Endodermal cell (in vitro differentiated cells): ENCODE measurements at regions not wholly inside any gene's neighbourhood (a gene's known extent, or its start where the extent isn't known, plus 50 kb on each side); places are given as distances from the start of the nearest gene placed in this dataset.

Experiments
- DNase-seq: peaks from one replicate; pipeline ENCODE4 v3.0.0-alpha.2; 2017
- H3K27ac ChIP-seq: 2 replicates; pipeline ENCODE4 v1.5.1; 2013; ENCODE audit warnings: mild to moderate bottlenecking, low read depth, low read length, moderate library complexity
- H3K27me3 ChIP-seq: 2 replicates; pipeline ENCODE4 v1.6.1; 2013; ENCODE audit warnings: mild to moderate bottlenecking, low read length, moderate library complexity; ENCODE audit not compliant: insufficient read depth, control insufficient read depth, poor library complexity, severe bottlenecking
- H3K36me3 ChIP-seq: 2 replicates; pipeline ENCODE4 v1.7.0; 2013; ENCODE audit warnings: mild to moderate bottlenecking, low read length, moderate library complexity; ENCODE audit not compliant: control insufficient read depth, insufficient read depth
- H3K4me1 ChIP-seq: one replicate; pipeline ENCODE4 v1.7.0; 2013; ENCODE audit warnings: low read length; ENCODE audit not compliant: control insufficient read depth, insufficient read depth
- H3K4me3 ChIP-seq: 2 replicates; pipeline ENCODE4 v1.5.1; 2013; ENCODE audit warnings: mild to moderate bottlenecking, low read length, moderate library complexity
- H3K9ac ChIP-seq: 2 replicates; pipeline ENCODE4 v1.6.1; 2013; ENCODE audit warnings: mild to moderate bottlenecking, low read length, moderate library complexity; ENCODE audit not compliant: poor library complexity, severe bottlenecking; ENCODE audit errors: extremely low read depth
- H3K9me3 ChIP-seq: 2 replicates; pipeline ENCODE4 v1.6.1; 2013; ENCODE audit warnings: mild to moderate bottlenecking, low read length, moderate library complexity; ENCODE audit not compliant: control insufficient read depth
- H3K27ac Mint-ChIP-seq: 2 replicates; pipeline ENCODE4 v1.8.0; 2020; ENCODE audit warnings: mixed read lengths
- H3K27me3 Mint-ChIP-seq: 2 replicates; pipeline ENCODE4 v1.8.0; 2021; ENCODE audit warnings: mild to moderate bottlenecking, mixed read lengths; ENCODE audit not compliant: insufficient read depth
- H3K36me3 Mint-ChIP-seq: 2 replicates; pipeline ENCODE4 v1.8.0; 2020; ENCODE audit warnings: low read depth, mixed read lengths
- H3K4me1 Mint-ChIP-seq: 2 replicates; pipeline ENCODE4 v1.8.0; 2020; ENCODE audit warnings: mixed read lengths
- H3K4me3 Mint-ChIP-seq: 2 replicates; pipeline ENCODE4 v1.8.0; 2020; ENCODE audit warnings: mild to moderate bottlenecking, moderate library complexity, mixed read lengths
- H3K9me3 Mint-ChIP-seq: 2 replicates; pipeline ENCODE4 v1.8.0; 2020; ENCODE audit warnings: mild to moderate bottlenecking, mixed read lengths
- WGBS, 2 experiments: methylation state at CpG; one replicate each; pipeline versions ENCODE4 v1.1.5 to v1.1.7; 2013; ENCODE audit warnings: missing lambda C conversion rate in 2 of 2, mixed read lengths in 1 of 2; ENCODE audit not compliant: insufficient coverage in 1 of 2, insufficient read length in 1 of 2; 5-methylcytosine and 5-hydroxymethylcytosine counted together
- TF ChIP-seq, protein P1 (sequence below): fragments of 200-600 bp; sonication (generic); conservative IDR thresholded peaks from 2 replicates; pipeline ENCODE4 v1.5.0; 2021; ENCODE audit warnings: antibody characterized with exemption, mild to moderate bottlenecking

DNA sequence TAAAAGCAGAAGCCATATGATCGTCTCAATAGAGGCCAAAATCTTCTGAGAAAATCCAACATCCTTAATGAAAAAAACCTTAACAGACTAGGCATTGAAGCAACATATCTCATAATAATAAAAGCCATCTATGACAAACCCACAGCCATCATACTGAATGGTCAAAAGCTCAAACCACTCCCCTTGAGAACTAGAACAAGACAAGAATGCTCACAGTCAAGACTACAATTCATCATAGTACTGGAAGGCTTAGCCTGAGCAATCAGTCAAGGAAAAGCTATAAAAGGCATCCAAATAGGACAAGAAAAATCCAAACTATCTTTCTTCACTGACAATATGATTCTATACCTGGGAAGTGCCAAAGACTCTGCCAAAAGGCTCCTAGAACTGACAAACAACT, 2668.2 kb upstream of the PCDH20 start:
- H3K36me3 ChIP-seq, result no peaks in the 10 kb centered on the region
- TF ChIP-seq, protein P1, sequence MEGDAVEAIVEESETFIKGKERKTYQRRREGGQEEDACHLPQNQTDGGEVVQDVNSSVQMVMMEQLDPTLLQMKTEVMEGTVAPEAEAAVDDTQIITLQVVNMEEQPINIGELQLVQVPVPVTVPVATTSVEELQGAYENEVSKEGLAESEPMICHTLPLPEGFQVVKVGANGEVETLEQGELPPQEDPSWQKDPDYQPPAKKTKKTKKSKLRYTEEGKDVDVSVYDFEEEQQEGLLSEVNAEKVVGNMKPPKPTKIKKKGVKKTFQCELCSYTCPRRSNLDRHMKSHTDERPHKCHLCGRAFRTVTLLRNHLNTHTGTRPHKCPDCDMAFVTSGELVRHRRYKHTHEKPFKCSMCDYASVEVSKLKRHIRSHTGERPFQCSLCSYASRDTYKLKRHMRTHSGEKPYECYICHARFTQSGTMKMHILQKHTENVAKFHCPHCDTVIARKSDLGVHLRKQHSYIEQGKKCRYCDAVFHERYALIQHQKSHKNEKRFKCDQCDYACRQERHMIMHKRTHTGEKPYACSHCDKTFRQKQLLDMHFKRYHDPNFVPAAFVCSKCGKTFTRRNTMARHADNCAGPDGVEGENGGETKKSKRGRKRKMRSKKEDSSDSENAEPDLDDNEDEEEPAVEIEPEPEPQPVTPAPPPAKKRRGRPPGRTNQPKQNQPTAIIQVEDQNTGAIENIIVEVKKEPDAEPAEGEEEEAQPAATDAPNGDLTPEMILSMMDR, result no peak
- H3K36me3 Mint-ChIP-seq, result no peaks in the 10 kb centered on the region

DNA sequence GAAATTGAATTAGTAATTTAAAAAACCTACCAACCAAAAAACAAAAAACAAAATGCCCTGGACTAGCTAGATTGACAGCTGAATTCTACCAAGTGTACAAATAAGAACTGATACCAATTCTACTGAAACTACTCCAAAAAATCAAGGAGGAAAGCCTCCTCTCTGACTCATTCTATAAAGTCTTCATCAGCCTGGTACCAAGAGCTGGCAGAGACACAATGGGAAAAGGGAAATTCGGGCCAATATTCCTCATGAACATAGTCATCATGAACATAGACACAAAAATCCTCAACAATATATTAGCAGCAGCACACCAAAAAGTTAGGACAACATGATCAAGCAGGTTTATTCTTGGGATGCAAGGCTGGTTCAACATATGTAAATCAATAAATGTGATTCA, 2667.7 kb upstream of the PCDH20 start:
- no peaks in the 10 kb centered on the region for H3K9me3 ChIP-seq
- H3K4me3 Mint-ChIP-seq, result no peak overlapping the region

More for the DNA sequence above, 2668.2 kb upstream of the PCDH20 start:
- no peaks in the 10 kb centered on the region for H3K9me3 ChIP-seq
- no peaks in the 10 kb centered on the region for H3K9me3 Mint-ChIP-seq
- no peak overlapping the region for H3K27ac ChIP-seq
- no peak overlapping the region for H3K4me3 ChIP-seq
- 88% methylated on average over 1 of the region's 1 CpG; no CpG with 5 or more reads in 1 of the 2 experiments for WGBS, 2 experiments
- H3K4me3 Mint-ChIP-seq, result no peak overlapping the region
- no peak overlapping the region for H3K9ac ChIP-seq
- no peaks in the 10 kb centered on the region for H3K4me1 ChIP-seq
- no peak for DNase-seq
- no peak overlapping the region for H3K27ac Mint-ChIP-seq
- no peaks in the 10 kb centered on the region for H3K27me3 ChIP-seq
- no peaks in the 10 kb centered on the region for H3K27me3 Mint-ChIP-seq
- no peaks in the 10 kb centered on the region for H3K4me1 Mint-ChIP-seq

DNA sequence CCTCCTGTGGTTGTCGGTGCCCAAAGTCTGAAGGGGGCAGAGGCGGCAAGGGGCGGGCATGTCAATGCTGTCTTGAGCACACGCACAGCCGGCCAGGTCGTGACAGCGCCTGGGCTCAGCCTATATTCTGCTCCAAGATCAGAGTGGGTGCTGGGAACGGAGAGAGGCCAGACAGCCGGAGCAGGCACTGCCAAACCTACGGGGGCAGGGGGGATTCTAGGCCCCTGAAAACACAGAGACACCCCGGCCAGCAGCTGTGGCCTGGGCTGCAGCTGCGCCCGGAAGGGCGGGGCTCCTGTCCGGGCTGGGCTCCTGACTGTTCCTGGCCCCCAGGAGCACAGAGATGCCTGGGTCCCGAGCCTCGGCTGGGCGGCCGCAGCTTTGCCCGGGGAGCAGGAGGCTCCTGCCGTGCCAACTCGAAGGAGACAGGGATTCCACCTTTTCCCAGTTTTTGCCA, 2662.9 kb upstream of the PCDH20 start:
- H3K4me1 Mint-ChIP-seq, result no peaks in the 10 kb centered on the region
- H3K36me3 ChIP-seq, result no peaks in the 10 kb centered on the region
- TF ChIP-seq, protein P1, result no peak
- H3K9ac ChIP-seq, result no peak overlapping the region
- H3K9me3 Mint-ChIP-seq, result peaks cover 9% of the 10 kb centered on the region
- no peak overlapping the region for H3K27ac Mint-ChIP-seq
- H3K27me3 Mint-ChIP-seq, result no peaks in the 10 kb centered on the region
- WGBS, 2 experiments, result 92 to 95% methylated on average over 12 to 22 of the region's 22 CpGs
- no peak overlapping the region for H3K4me3 Mint-ChIP-seq
- no peak overlapping the region for H3K27ac ChIP-seq
- no peaks in the 10 kb centered on the region for H3K27me3 ChIP-seq
- H3K4me1 ChIP-seq, result no peaks in the 10 kb centered on the region
- peaks cover 2% of the 10 kb centered on the region for H3K36me3 Mint-ChIP-seq
- no peaks in the 10 kb centered on the region for H3K9me3 ChIP-seq
- no peak overlapping the region for H3K4me3 ChIP-seq
- DNase-seq, result peak; percentile 43

More for the DNA sequence above, 2667.7 kb upstream of the PCDH20 start:
- H3K36me3 Mint-ChIP-seq, result no peaks in the 10 kb centered on the region
- Histone ChIP-seq H3K27ac (no peak overlapping the region), H3K27me3 (no peaks in the 10 kb centered on the region), H3K9ac (no peak overlapping the region), H3K4me3 (no peak overlapping the region), H3K36me3 (no peaks in the 10 kb centered on the region), H3K4me1 (no peaks in the 10 kb centered on the region)
- 92% methylated on average over 1 of the region's 1 CpG; no CpG with 5 or more reads in 1 of the 2 experiments for WGBS, 2 experiments
- H3K27me3 Mint-ChIP-seq, result no peaks in the 10 kb centered on the region
- H3K4me1 Mint-ChIP-seq, result no peaks in the 10 kb centered on the region
- H3K9me3 Mint-ChIP-seq, result no peaks in the 10 kb centered on the region
- TF ChIP-seq, protein P1, result no peak
- no peak overlapping the region for H3K27ac Mint-ChIP-seq
- no peak for DNase-seq
